GM21367 (cell line): ENCODE measurements at regions not wholly inside any gene's neighbourhood (a gene's known extent, or its start where the extent isn't known, plus 50 kb on each side); places are given as distances from the start of the nearest gene placed in this dataset.

Experiments
- ATAC-seq: cut with Tn5 transposase; IDR thresholded peaks from one replicate; pipeline ENCODE4 v1.9.1; 2021; ENCODE audit not compliant: unreplicated experiment

- no peak for ATAC-seq
Observed at GRCh38 chr14:98446508-98446907, 825.5 kb downstream of the BCL11B start.

DNA sequence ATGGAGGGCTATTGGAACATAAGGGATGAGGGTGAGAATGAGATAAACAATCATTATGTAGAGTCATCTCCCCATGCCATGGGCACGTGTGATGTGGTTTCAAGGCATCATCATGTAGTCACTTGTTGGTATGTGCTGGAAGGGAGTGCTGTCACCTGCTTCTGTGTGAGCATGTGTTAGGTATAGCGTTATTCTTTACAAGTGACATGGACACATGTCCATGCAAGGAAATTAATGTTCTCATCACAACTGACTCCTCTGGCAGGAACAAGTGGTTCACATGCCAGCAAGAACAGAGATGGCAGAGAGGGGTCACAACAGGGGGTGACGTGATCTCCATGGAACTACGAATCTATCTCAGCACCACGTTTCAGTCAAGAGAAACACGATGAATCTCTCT lies 815.8 kb downstream of the BCL11B start:
- ATAC-seq: no peak

DNA sequence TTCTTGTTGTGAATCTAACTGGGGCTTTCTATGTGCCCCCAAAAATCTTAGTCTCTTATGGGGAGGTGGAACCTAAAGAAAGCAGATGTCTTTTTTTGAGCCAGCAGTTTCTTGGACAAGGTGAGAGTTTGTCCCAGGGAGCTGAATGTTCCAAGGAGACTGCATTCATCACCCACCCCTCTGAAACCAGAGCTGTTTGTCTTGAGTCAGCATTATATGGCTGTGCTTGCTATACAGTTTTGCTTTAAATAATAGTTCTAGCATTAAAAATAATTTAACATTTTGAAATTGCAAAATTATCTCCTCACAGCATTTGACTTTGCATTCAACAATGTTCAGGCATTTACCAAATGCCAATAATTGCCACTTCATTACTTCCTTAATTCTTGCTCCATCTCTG lies 813.3 kb downstream of the BCL11B start:
- ATAC-seq: no peak

DNA sequence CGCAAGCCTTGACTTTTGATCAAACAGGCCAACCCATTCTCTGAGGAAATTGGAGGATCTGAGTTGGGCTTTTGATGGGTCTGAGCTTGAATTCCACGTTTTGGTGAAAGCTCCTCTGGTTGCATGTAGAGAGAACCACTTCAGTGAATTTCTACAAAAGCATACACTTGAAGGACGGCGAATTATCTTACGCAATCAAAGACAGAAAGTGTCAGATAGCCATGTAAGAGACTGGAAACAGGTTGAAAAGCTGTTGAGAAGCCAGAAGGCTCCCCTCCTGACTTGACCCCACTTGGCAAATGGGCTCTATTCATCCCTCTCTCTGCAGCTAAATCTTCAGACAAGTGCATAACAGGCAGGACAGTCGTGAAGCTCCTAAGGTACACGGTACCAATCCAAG lies 809.1 kb downstream of the BCL11B start:
- ATAC-seq: no peak

- no peak for ATAC-seq
Observed at GRCh38 chr14:98466807-98467206, 805.2 kb downstream of the BCL11B start.

GRCh38 chr14:98470663-98471062 lies 801.3 kb downstream of the BCL11B start:
- ATAC-seq: no peak

DNA sequence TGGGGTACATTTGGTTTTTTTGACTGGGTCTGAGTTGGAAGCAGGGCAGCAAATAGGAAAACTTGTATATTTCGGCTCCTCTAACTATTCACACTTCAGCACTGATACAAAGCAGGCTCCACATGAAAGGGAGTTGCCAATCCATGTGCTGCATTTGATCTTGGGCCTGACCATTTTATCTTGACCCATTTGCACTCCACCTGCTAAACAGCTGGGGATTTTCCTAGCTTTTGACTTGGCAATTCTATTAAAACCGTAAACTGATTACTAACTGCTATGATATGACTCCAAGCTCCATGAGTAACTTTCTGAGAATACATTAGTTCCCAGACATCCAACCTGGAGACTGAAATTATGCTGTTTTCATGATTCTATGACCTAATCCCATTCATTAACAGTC lies 797.1 kb downstream of the BCL11B start:
- no peak for ATAC-seq

GRCh38 chr14:98477935-98478334 lies 794.1 kb downstream of the BCL11B start:
- no peak for ATAC-seq

DNA sequence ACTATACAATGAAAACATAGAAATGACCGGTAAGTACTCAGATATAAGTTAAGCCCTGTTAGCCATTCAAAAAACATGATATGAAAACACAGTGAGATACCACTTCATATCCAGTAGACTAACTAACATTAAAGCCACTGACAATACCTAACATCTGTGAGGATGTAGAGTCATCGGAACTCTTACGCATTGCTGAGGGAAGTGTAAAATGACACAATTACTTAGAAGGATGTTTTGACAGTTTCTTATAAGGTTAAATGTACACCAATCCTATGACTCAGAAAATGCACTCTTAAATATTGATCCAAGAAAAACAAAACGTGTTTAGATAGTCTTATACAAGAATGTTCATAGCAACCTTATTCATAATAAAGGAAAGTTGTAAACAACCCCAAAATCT lies 782.9 kb downstream of the BCL11B start:
- ATAC-seq: no peak

DNA sequence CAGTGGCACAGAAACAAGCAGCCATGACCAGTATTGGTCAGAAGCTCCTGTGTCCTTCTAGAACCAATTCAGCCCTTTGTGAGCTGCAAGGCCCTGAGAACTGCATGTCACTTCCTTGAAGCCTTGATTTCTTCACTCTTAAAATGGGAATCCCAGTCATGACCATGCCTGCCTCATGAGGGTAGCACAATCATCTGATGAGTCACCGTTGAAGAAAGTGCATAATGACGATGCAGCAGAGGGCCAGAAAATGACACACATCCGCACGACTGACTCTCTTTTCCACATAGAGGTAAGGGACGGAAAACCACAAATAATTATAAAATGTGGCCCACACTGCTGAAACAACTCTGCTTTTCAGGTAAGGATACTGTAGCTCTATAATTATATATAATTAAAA lies 777.4 kb downstream of the BCL11B start:
- no peak for ATAC-seq

DNA sequence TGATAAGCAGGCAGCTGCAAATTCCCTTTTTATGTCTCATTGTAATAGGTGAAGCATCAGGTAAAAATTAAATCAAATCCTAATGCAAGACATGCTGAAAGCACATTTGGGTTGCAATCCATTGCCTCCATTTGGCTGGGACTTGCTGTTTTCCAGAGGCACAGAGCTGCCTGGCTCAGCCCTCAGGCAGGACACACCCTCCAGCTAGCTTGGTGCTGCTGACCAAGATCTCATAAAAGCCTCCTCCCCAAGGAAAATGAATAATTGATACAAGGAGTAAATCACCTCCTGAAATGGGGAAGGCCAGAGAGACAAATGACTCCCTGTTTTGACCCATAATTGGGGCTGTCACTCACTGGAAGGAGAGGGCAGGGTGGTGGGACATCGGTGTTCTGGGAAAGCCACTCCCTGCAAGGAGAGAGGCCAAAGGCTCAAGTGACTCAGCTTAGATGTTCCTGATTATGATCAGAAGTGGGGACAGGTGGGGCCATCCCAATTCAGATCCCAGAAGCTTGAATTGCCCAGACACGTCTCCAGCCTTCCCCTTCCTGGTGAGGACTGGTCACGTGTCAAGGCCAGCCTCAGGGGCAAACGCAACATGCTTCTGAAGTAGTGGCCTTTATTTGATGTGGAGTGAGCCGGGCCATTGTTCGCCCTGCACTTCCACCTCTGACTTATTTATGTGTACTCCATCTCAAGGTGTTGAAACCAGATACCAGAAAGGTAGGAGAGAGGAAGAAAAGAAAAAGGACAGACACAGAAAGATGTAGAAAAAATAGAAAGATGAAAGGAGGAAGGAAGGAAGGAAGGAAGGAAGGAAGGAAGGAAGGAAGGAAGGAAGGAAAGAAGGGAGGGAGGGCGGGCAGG lies 773.7 kb downstream of the BCL11B start:
- ATAC-seq: no peak

GRCh38 chr14:98501335-98501734 lies 770.7 kb downstream of the BCL11B start:
- ATAC-seq: no peak

DNA sequence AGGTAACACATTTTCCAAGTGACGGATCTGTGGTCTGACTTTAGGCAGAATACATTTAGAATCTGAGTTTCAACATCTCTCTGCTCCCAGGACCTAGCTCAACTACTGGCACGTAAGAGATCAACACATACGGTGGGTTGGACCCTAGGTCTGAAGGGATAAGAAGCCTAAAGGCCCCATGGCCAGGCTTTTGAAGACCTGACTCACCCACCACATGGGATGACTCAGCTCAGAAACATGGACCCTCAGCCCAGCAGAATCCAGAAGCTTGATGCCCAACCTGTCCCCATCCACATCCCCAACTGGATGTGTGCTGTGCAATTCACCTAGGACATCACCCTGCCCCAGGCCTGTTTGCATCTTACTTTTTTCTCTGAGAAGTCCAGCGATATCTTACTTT lies 770.2 kb downstream of the BCL11B start:
- no peak for ATAC-seq

DNA sequence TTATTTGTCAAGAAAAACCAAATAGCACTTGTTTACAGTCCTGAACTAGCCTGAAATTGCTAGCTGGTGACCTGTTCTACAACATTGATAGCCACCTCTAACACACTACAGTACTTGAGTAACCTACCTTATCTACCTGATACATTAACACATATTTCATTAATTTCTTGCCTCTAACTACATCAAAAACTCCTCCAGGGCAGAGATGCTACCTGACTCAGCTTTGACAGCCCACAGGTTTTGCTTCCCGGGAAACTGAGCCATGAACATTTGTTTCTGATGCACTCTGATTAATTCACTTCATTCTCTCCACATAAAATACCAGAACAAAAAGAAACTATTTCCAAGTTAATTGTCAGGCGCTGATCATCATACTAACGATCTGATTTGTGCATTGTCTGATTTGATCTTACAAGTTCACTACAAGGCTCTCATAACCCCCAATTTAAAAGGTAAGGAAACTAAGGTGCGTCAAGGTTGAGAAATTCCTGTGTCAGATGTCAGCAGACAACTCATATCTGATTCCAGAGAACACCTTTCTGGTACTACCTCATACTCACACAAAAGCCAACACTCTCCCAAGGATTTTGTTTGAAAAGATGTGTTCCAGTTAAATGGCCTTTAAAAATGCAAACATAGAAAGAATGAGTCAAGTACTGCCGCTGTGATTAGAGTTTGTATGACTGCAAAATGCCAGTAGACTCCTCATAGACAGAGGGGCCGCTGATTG lies 768.7 kb downstream of the BCL11B start:
- no peak for ATAC-seq

DNA sequence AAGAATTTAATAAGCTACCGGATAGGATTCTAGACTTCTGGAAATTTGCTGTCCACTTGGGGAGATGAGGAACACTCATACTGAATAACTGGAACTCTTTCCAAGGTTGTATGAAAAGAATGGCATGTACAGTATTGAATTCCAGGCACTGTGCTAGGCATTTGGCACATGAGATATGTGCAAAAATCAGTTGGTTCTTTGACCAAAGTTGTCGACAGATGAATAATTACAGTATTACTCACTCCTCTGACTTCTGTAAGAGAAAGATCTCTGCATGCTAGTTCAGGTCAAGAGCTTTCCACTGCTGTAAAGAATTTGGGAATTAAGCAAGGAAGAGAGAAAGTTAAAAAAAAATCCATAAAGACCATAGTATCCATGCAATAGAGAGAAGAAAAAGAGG lies 764.7 kb downstream of the BCL11B start:
- ATAC-seq: no peak

DNA sequence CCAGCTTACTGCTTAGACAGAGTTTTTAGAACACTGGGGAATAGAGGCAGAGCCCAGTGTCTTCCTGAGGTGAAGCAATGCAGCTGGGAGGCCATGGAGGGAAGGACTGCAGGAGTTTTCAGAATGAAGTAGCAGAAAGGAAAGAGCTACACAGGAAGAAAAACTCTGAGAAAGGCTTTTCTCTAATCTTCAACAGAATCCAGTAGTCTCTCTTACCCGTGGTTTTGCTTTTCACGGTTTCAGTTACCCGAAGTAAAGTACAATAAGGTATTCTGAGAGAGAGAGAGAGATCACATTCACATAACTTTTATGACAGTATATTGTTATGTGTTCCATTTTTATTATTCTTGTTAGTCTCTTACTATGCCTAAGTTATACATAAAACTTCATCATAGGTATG lies 761.6 kb downstream of the BCL11B start:
- ATAC-seq: no peak

DNA sequence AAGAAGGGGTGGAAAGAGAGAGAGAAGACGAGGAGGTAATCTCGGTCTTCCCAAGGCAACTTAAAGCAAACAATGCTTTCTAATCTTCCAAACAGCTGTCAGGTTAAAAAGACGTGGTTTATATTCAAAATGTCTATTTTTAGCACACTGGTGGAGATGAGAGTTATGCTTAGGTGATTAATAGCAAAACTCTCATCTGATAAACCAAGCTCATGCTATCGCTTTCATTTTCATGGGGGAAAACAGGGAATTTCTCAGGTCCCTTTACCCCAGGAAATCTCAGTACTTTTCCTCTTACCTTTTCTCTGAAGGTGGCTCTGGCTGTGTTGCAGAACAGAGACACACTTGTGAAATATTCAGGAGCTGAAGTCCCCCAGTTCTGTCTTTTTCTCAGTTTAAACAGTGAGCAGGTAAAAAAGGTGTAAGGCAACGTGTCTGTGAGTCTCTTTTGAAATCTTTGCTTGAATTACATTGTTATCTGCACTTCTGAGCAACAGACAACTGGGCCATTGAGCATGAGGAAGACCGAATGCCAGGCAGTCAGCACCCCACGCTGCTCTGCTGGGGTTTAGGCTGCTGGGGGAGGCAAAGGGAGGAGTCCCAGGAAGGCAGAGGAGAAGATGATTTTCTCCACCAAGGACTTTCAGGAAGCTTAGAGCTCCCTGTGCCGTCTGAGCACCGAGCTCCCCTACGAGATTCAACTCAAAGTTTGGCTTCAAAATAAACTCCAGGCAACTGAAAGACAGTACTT lies 759.3 kb downstream of the BCL11B start:
- ATAC-seq: no peak

DNA sequence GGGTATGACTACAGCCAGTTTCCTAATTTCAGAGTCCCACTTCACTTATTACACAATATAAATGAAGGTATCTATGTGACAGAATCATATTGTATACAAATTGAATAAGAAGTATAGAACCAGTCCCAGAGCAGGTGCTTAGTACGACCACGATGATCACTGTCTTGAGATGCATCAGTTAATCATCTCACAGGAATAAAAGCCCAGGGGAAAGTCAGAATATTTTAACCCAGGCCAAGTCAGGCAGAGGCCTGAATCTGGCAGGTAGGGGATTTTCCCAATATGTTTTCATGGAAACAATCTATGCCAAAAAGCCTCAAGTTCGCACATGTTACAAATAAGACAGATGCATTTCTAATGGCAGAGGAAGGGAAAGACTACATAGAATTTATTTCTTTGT lies 758.4 kb downstream of the BCL11B start:
- no peak for ATAC-seq

DNA sequence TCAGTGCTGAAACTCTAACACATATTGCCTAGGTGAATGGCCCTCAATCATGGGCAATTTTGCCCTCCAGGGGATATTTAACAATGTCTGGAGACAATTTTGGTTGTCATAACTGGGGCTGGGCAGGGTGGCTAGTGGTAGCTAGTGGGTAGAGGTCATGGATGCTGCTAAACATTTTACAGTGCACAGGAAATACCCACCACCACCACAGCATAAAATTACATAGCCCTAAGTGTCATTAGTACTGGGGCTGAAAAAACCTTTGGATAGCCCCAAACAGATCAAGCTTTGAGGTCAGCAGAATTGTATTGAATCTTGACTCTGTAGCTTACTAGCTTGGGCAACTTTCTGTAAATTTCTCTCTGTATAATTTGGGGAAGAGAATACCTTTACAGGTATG lies 758.0 kb downstream of the BCL11B start:
- ATAC-seq: no peak

GRCh38 chr14:98536256-98536655 lies 735.7 kb downstream of the BCL11B start:
- no peak for ATAC-seq

GRCh38 chr14:98542316-98542715 lies 729.7 kb downstream of the BCL11B start:
- no peak for ATAC-seq

DNA sequence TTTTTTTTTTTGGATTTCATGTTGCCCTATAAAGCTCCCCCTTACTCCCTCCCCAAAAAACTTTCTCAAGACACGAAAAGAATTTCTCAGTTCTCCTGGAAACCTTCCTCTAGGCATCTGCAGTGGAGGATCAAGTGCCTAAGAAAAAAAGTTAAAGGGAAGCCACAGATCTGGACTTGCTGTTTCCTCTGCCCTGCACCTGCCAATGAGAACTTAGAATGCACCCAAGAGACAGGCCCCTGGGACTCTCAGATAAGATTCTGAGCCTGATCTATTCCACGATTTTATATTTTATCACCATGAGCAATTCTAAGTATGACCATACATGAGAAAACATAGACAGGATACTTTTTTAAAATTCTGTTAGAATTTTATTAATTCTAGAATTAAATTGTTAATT lies 728.9 kb downstream of the BCL11B start:
- no peak for ATAC-seq
